HG03135 (cell line): ENCODE measurements at regions not wholly inside any gene's neighbourhood (a gene's known extent, or its start where the extent isn't known, plus 50 kb on each side); places are given as distances from the start of the nearest gene placed in this dataset.

ENCODE experiments used
- ATAC-seq: cut with Tn5 transposase; IDR thresholded peaks from one replicate; pipeline ENCODE4 v1.9.1; 2021; ENCODE audit warnings: mild to moderate bottlenecking, moderate library complexity; ENCODE audit not compliant: unreplicated experiment

DNA sequence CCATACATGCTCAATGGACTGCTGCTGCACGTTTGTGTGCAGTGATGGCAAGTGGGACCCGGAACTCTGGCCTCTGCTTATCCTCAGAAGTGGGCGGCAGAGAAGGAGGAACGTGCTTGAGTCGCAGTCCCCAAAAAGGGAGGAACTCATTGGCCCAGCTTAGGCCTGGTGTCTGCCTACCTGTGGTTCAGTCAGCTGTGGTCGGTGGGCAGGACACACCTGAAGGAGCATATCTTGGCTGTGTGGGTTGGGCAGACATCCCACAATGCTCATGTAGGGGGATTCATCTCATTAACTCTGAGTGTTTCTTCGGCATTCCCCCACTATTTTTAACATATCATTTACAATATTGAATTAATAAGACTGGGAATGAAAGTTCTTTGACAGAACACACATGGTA lies 122.9 kb upstream of the IL12B start:
- ATAC-seq: no peak

DNA sequence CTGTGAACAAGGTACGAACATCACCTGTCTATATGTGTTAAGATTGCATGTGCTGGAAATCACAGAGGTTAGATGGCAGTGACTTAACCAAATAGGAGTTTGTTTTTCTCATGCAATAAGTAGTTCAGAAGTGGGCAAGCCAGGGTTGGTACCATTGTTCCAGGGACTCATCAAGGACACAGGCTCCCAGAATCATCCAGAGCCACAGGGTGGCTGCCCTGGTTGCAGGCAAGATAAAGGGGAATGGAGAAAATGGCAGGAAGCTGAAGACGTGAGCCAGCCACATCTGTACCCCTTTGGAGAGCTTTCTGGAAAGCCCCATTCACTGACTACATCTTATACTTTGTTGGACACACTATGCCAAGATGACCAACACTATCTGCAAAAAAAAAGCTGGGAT lies 126.0 kb upstream of the IL12B start:
- no peak for ATAC-seq

DNA sequence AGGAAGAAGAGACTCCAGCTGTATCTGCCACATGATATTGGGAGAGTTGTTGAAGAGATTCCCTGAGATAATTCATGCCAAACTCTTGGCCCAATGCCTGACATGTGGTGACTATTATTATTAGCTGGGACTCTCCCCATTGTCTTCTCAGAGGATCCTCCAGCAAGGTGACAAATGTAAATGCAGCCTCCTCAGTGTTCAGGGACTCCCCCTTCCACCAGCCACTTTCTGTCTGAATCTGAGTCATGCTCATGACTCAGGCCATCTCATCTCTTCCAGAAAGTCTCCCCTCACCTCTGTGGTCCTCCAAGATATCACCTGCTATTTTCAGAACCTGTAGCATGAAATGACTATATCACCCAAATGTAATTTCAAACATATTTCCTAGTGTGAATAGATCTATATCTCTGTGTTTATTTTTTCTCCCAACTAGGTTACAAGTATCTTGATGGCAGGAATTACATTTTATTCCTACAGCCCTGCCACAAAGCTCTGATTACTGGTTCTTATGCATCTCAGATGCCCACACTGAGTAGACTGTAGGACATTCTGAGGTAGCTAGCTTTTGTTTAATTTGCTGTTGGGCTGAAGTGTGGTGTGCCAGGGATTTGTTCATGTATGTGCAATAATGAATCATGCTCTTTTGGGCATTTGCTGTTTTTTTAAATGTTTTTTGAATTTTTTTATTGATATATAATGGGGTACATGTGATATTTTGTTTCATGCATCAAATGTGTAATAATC lies 126.6 kb upstream of the IL12B start:
- peak; percentile 85 for ATAC-seq

DNA sequence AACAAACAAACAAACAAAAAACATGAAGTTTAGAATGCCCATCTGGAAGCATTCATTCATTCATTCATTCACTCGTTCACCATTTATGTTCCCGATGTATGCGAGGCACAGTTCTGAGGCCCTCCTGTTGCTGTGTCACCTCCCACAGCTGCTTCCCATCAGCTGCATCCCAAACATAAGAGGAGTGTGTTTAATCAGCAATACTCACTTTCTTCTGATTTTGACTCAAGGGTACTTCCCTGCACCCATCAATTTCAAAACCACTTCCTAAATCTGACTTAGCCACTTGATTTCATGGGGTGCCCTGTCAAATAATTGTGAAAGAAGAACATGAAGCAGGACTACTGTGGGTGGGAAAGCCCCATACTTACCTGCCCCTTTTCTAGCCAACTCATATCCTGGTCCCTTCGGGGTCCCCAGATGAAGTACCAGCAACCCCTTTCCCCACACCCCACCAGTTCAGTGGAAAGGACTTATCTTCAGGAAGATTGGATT lies 128.0 kb upstream of the IL12B start:
- ATAC-seq: peak; percentile 34

DNA sequence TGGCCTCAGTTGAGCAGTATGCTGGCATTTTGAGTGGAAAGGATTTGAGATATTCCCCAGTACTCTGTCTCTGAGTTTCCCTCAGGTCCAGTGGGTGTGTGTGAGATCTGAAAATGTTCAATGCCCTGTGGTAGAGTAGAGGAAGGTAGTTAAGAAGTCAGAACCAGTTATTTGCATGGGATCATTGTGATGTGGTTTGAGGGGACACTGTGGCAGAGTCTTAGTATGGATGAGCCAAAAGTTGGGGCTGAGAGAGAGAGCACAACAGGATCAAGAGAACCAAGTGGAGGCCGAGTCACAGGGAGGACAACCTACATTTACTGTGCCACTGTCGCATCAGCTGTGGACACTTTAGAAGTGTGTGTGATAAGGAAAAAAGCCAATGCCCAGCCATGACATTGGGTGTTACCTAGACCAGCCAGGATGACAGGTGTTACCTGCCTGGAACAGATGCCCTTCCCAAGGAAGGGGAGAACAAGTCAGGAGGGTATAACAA lies 128.9 kb upstream of the IL12B start:
- ATAC-seq: no peak

DNA sequence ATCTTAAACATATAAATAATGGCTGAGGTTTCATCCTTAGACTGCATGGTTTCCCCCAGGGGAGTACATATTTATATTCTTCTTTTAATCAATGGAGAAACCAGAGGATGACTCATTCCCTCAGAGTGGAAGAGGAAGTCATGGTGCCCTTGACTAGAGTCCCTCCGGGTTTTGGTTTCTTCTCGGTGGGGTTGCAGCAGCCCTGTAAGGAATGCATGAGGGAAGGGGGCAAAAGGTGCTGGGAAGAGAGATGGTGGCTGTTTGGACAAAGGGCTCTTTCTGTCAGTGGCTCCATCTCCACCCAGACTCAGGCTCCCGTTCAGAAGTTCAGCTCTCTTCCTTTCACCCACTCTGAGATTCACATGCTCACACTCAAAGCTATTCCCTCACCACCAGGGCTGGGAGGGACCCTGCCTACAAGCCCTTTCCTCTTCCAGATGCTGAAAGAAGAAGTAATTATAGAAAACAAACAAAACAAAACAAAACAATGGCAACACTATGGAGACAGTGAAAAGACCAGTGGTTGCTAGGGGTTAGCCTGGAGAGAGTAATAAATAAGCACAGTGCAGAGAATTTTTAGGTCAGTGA lies 129.8 kb upstream of the IL12B start:
- ATAC-seq: no peak

DNA sequence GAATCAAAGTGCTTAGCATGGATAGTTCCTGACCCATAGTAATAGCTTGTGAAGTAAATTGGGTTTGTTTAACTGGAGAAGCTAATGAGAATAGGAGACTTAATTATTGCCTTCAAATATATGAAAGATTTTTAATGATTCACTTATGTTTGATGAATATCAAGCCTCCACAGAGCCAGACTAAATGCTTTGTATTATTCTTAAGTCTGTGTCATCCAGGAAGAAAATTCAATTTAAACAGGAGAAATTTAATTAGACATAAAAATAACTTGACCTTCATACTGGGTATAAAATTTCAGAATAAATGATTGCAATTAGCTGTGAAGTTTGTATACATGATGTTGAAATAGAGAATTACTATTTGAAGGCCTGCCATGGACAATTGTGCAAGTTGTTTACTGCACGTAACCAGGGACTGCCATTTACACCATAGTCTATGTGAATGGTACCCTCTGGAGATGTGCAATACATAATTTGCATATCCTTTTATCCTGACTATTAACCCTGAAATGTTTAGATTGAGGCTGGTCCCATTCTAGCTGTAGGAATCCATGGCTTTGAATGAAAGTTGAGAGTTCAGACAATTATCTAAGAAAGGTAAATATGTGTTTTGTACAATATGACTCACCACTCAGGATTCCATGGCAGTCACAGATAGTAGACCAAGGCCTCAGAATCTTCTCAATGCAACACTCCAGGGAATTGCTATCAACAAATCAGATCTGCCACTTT lies 133.5 kb upstream of the IL12B start:
- ATAC-seq: no peak

DNA sequence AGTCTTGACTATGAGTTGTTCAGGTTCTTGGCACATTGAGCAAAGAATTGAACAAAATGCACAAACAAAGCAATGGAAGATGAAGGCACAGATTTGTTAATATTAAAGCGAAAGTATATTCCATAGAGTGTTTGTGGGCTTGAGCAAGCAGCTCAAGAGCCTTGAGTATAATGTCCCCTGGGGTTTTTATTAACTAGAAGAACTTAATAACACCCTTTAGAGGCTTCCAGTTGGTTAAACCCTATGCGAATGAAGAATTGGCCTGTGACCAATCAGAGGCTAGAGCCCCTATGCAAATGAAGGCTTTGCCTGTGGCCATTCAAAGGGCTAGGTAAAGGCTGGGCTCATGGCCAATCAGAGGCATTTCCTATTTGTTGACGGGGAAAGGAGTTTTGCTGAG lies 135.3 kb upstream of the IL12B start:
- ATAC-seq: no peak

DNA sequence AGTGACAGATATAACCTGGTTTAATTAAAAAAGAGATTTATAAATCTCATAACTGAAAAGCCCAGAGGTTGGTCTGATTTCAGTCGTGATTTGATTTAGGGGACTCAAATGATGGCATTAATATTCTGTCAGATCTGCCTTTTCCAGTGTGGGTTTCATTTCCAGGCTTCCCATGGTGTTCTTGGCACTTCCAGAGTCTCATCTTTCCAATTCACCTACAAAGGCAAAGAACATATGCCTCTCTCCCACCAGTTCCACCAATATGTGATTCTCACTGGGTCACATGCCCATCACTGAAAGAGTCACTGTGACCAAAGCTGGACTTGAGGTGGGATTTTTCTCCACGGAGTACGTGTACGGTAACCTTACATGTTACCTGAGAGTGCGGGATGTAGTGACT lies 137.4 kb upstream of the IL12B start:
- ATAC-seq: no peak

DNA sequence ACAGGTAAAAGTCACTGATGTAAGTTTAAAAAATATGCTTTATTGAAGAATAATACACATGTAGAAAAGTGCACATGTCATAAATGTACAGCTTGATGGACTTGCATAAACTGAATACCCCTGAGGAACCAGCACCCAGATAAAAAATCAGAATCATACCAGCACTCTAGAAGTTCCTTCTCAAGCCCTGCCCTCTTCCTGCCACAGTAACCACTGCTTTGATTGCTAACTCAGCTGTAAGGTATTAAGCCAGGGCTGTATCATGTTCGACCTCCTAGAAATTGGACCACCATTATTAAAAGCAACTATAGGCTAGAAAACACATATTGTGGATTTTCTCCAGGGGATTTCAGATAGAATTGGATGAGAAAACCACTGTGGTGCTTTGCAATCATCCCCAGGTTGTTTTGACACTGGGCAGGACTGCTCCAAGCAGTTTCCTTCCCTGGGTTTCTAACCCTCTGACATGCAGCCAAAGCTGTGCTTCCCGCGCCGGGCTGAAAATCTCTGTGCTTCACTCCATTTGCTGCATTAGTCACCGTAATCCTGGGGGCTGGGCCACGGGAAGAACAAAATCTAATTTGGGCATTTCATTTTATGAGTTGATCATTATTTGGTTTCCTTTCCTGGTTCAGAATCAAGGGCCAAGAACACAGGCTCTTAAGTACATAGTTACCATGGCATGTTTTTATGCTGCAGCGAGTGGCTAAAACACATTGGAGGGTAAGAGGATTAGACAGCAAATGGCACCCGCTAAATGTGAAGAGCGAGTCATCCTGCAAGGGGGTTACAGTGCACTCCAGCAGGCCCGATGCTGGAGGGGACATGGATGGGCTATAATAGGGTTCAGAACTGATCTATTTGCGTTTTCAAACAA lies 139.4 kb upstream of the IL12B start:
- no peak for ATAC-seq

DNA sequence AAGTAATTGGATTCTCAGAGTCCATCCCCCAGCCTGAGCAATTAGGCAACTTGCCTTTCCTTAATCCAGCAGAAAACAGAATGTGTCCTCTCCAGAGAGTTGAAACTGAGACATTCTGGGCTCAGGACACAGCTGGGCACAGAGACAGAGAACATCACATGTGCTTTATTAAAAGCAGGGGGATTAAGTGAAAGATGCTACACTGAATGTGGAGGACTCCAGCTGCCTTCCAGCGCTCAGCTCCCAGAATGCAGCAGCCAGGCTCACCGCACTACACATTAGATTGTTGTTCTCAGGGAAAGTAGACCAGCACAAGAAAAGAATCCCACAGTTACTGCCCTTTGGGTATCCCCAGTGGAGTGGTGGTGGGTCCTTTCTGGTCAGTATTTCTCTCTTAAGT lies 141.6 kb upstream of the IL12B start:
- ATAC-seq: no peak

DNA sequence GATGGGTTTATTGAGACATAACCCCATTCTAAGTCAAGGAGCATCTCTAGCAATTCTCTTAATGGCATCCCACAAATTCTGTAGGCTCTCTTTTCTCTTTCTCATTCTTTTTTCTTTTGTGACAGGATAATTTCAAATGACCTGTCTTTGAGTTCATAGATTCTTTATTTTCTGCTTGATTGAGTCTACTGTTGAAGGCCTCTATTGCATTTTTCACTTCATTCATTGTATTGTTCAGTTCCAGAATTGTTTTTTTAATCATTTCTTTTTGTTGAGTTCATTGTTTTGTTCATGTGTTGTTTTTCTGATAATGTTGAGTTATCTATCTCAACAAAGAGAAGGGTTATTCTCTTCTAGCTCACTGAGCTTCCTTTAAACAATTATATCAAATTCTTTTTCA lies 144.7 kb upstream of the IL12B start:
- ATAC-seq: no peak

DNA sequence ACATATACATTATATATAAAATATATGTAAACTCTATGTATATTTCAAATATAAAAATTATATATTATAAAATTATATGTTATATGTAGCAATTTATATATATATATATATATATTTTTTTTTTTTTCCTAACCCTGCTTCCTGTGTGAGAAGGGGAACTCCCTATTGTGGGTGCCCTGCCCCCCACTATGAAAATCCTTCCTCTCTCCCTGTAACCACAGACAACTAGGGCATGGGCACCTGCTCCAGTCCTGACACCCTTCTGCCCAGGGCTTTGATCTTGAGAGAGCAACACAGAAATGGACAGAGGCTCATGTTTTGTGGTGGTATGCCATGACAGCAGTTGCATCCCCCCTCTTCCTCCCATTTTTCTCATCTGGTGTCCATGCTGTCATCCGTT lies 148.7 kb upstream of the IL12B start:
- ATAC-seq: no peak

DNA sequence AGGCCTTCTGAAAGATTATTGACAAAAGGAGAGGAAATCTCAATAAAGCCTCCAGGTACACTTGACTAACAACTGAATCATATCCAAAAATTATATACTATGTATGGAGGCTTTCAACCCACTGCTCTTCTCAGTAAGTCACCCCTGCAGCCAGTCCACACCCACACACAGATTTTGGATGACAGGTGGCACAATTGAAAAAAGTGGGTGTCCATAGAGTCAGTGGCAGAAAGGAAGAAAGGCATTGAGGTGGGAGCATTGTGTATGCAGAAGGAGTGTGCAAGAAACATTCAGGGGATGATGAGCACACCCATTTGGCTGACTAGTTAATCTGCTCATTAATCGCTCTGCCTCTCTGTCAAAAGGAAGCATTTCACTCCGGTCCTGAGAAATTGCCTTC lies 150.6 kb upstream of the IL12B start:
- no peak for ATAC-seq

DNA sequence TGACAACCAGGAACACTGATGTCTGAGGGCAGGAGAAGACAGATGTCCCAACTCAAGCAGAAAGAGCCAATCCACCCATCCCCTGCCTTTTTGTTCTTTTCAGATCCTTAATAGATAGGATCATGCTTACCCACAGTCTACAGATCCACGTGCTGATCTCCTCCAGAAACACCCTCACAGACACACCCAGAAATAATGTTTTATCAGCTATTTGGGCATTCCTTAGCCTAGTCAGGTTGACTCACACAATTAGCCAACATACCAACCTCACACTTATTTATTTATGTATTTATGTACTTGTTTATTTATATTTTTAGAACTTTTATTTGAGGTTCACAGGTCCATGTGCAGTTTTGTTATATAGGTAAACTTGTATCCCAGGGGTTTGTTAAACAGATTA lies 151.5 kb upstream of the IL12B start:
- no peak for ATAC-seq

DNA sequence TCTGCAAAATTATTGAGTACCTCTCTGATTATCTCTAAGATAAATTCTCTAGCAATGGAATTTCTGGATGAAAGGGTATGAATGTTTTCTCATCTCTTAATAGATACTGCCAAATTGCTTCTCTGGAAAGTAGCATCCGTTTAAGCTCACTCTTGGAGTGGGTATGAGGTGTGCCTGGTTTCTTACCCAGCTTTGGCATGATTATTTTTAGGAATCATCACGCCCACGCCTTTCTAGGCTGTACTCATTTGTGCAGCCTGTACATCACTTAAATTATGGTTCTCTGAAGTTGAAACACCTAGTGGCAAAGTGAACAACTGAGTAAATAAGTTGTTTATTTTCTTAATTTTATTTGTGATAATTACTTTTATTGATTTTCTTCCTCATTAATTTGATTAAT lies 156.5 kb upstream of the IL12B start:
- ATAC-seq: no peak

DNA sequence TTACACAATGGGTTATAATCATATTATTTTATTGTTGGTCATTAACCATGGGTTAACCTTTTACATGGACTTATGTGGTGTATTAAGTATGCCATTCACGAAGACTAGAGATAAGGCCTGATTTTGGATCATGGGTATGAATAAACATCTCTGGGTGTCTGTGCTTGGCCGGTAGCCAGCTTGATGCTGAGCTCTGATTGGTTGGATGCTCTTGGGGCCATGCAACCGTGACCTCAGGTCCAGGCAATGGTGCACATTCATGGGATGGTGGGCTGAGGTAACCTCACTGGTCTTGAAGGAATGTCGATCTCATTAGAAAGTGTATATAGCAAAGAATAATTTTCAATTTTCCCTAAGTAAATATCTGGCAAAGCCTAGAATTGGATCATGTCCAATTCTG lies 158.2 kb upstream of the IL12B start:
- ATAC-seq: no peak

DNA sequence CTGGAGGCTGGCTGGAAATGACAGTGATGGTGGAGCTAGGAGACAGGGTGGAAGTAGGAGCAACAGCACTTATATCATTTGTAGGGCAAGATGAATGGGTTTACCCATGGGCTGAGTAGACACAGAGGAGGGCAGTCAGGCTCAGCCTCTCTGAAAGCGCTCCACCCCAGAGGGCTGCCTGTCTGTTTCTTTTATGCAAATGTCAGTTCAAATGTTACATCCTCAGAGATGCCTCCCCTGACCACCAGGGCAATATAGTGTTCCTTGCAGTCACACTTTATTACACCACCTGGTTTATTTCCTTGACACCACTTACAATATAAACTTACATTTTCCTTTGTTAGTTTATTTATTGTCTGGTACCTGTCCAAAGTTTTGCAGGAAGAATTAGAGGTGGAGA lies 159.5 kb upstream of the IL12B start:
- no peak for ATAC-seq

DNA sequence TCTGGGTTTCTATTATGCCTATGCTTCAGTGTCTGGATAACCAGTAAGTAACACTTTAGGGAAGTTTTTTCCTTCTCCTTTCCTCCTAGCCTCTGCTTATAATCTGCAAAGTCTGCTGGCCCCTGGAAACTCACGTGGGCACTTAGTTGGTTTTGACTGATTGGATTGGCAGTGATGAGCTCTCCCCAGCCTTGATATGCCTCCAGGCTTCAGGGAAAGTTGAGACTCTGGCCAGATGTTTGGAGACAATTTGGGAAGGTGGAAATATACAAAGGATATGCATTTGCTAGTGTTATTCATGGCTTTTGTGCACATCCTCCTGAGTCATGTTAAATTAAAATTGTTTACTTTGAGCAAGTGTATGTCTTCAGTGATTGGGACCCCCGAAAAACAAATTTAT lies 160.2 kb upstream of the IL12B start:
- no peak for ATAC-seq

DNA sequence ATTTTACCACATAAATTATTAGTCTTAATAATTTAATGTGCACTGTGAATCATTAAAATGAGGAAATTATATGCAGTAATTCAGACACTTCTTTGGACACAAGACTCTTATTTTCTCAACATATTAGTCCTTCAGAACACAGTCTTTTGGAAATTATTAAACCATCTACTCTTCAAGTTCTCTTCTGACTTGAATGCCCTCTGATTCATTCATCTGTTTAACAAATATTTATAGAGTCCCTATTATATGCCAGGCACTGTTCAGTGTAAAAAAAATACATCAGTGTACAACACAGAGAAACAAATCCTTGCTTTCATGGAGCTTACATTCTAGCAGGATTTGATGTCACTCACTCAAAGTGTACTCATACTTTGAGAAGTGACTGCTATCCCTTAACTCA lies 163.4 kb upstream of the IL12B start:
- no peak for ATAC-seq

DNA sequence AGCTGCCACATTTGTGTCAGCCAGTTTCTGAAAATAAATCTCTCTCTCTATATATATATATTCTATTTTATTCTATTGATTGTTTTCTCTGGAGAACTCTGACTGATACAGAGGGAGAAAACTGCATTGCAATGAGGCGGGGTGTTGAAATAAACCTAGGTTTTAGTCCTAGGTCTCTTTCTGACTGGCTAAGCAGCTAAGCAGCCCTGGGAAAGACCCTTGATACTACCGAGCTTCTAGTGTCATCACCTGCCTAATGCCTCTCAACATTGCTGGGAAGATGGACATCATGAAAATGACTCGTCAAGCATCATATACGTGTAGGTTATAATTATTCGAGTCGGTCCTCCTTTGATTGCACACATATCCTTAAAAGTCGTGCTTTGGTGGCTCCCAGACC lies 166.5 kb upstream of the IL12B start:
- no peak for ATAC-seq
